ENCODE measurements at regions not wholly inside any gene's neighbourhood (a gene's known extent, or its start where the extent isn't known, plus 50 kb on each side); places are given as distances from the start of the nearest gene placed in this dataset.
A peak's percentile ranks its signal among the peaks of the same experiment; 100 is the strongest.

DNA sequence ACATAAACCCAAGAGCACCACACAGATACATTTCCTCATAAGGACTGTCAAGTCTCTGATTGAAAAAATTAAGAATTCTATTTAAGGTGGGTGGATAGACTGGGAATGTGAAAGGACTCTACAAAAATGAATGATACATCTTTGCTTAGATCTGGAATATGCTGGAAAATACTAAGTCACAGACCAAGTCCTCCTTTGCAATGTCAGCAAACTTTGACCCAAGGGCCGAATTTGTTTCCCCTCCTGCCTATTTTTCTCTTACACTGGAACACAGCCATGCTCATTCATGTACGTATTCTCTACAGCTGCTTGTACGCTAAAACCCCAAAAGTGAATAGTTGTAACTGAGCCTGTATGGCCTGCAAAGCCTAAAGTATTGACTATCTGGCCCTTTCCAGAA is 180.7 kb downstream of the ADSS2 start:
- Histone ChIP-seq H3K27me3 (ENCODE audit: insufficient read depth, low read length) (no peaks in the 10 kb centered on the region), H3K27ac (ENCODE audit: low read depth, low read length) (no peak overlapping the region), H3K4me1 (ENCODE audit: insufficient read depth, low read length) (peaks cover 20% of the 10 kb centered on the region), H3K36me3 (ENCODE audit: insufficient read depth, low read length) (no peaks in the 10 kb centered on the region), H3K79me2 (ENCODE audit: insufficient read depth, low read length) (no peaks in the 10 kb centered on the region), H3K9me3 (ENCODE audit: low read depth, low read length) (no peaks in the 10 kb centered on the region), H3K4me3 (ENCODE audit: insufficient read depth, low read length) (no peak overlapping the region), H2AFZ (ENCODE audit: low read length) (no peak overlapping the region), H3K4me2 (ENCODE audit: insufficient read depth, low read length) (no peak overlapping the region), H4K20me1 (ENCODE audit: insufficient read depth, low read length) (no peaks in the 10 kb centered on the region)
- TF ChIP-seq, protein P1, sequence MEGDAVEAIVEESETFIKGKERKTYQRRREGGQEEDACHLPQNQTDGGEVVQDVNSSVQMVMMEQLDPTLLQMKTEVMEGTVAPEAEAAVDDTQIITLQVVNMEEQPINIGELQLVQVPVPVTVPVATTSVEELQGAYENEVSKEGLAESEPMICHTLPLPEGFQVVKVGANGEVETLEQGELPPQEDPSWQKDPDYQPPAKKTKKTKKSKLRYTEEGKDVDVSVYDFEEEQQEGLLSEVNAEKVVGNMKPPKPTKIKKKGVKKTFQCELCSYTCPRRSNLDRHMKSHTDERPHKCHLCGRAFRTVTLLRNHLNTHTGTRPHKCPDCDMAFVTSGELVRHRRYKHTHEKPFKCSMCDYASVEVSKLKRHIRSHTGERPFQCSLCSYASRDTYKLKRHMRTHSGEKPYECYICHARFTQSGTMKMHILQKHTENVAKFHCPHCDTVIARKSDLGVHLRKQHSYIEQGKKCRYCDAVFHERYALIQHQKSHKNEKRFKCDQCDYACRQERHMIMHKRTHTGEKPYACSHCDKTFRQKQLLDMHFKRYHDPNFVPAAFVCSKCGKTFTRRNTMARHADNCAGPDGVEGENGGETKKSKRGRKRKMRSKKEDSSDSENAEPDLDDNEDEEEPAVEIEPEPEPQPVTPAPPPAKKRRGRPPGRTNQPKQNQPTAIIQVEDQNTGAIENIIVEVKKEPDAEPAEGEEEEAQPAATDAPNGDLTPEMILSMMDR (IDR thresholded peaks at IDR 0.05; ENCODE audit: extremely low read depth, low read depth, low read length), result no peak
- no peak for DNase-seq (ENCODE audit: insufficient read length, low spot score, missing footprints)

DNA sequence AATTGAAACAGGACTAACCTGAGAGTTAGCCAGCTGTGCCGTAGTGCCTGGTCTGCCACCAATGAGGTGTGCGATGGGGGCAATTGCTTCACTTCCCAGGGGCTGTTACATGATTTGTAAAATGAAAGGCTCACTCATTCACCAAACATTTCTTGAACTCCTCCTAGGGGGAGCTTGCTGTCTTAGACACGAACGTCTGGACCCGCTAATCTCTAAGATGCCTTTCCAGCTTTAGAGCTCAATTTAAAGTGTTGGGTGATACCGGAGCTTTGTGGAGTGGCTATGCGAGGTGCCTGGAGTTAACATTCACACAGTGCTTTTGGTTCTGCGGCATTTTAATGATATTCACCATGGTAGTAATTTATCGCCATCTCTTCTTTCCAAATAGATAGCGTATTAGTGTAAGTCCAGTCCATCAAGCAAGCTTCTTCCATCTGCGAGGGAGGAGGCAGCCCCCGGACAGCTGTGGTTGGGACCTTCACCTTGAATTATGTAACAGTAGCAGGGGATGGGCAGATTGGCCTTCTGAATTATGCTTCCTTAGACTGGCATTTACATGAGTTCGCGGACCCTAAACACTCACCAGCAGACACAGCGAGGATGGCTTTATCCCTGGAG is 179.9 kb downstream of the ADSS2 start:
- H3K4me2 ChIP-seq (ENCODE audit: insufficient read depth, low read length), result no peak overlapping the region
- H3K27me3 ChIP-seq (ENCODE audit: insufficient read depth, low read length), result no peaks in the 10 kb centered on the region
- H3K9me3 ChIP-seq (ENCODE audit: low read depth, low read length), result no peaks in the 10 kb centered on the region
- H3K4me1 ChIP-seq (ENCODE audit: insufficient read depth, low read length), result peaks cover 20% of the 10 kb centered on the region
- no peak overlapping the region for H3K4me3 ChIP-seq (ENCODE audit: insufficient read depth, low read length)
- H2AFZ ChIP-seq (ENCODE audit: low read length), result no peak overlapping the region
- H4K20me1 ChIP-seq (ENCODE audit: insufficient read depth, low read length), result no peaks in the 10 kb centered on the region
- no peaks in the 10 kb centered on the region for H3K36me3 ChIP-seq (ENCODE audit: insufficient read depth, low read length)
- TF ChIP-seq, protein P1 (IDR thresholded peaks at IDR 0.05; ENCODE audit: extremely low read depth, low read depth, low read length), result no peak
- H3K79me2 ChIP-seq (ENCODE audit: insufficient read depth, low read length), result no peaks in the 10 kb centered on the region
- DNase-seq (ENCODE audit: insufficient read length, low spot score, missing footprints), result no peak
- H3K27ac ChIP-seq (ENCODE audit: low read depth, low read length), result no peak overlapping the region

DNA sequence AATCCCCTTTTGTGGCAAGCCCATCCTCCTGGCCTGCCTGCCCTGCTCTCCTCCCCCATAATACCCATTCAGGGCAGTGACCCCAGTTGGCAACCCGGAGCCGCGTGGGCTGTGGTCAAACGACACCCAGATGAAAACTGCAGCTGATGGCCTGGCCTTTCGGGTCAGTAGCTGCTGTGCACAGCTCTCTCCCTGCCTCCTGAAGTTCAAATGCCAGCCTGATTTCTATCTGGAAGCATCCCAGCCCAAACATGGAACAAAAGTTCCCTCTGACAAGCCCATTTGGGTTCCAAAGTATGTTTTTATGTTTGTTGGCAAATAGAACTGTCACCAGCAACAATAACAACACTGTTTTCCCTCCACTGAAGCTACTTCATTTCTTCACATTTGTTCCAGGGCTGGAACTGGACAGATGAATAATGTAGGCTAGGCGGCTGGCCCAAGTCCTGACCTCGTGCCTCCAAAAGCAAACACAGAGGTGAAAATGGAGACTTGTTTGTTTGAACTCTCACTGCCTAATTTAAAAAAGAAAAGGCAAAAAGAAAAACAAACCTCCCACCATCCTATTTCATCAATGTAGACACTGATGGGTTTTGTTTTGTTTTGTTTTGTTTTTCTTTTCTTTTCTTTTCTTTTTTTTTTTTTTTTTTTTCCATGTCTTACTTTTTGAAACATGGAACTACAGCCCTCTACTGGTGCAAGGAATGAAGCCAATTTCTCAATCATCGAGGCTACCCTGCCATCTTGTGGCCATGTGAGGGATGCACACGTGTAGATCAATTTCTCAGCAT is 179.0 kb downstream of the ADSS2 start:
- H3K4me1 ChIP-seq (ENCODE audit: insufficient read depth, low read length), result peaks cover 20% of the 10 kb centered on the region
- H3K27me3 ChIP-seq (ENCODE audit: insufficient read depth, low read length), result no peaks in the 10 kb centered on the region
- TF ChIP-seq, protein P1 (IDR thresholded peaks at IDR 0.05; ENCODE audit: extremely low read depth, low read depth, low read length), result peak; percentile 100
- DNase-seq (ENCODE audit: insufficient read length, low spot score, missing footprints), result peak; percentile 79
- H3K9me3 ChIP-seq (ENCODE audit: low read depth, low read length), result no peaks in the 10 kb centered on the region
- H3K4me3 ChIP-seq (ENCODE audit: insufficient read depth, low read length), result peak overlapping the region; percentile 60
- H3K79me2 ChIP-seq (ENCODE audit: insufficient read depth, low read length), result no peaks in the 10 kb centered on the region
- no peaks in the 10 kb centered on the region for H4K20me1 ChIP-seq (ENCODE audit: insufficient read depth, low read length)
- no peaks in the 10 kb centered on the region for H3K36me3 ChIP-seq (ENCODE audit: insufficient read depth, low read length)
- H3K4me2 ChIP-seq (ENCODE audit: insufficient read depth, low read length), result peak overlapping the region; percentile 79
- H3K27ac ChIP-seq (ENCODE audit: low read depth, low read length), result peak overlapping the region; percentile 88
- H2AFZ ChIP-seq (ENCODE audit: low read length), result peak overlapping the region; percentile 62

DNA sequence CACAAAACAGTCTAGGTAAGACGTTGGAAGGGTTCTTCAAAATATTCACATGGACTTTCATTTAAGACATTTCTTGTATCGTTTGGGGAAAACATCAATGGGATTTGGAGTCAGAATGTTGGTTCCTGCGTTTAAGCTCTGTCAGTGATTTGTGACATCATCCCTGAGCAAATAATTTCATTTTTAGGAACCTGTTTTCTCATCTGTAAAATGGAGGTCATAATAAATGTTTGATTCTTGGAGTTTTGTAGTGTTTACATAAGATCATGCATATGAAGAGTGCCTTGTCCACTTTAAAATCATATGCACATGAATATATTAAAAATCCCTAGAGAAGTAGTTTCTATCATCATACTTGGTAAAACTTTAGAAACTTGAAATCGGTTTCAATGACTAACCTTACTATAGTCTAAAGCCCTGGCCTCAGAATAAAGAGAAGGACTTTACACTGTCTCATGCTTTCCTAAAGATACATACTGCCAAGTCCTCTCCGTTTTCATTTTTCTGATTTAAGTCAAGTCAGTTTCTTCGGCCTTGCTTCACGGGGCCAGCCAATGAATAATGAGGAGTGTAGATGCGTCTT is 178.4 kb downstream of the ADSS2 start:
- H3K79me2 ChIP-seq (ENCODE audit: insufficient read depth, low read length), result no peaks in the 10 kb centered on the region
- peak overlapping the region; percentile 62 for H2AFZ ChIP-seq (ENCODE audit: low read length)
- H4K20me1 ChIP-seq (ENCODE audit: insufficient read depth, low read length), result no peaks in the 10 kb centered on the region
- no peak for DNase-seq (ENCODE audit: insufficient read length, low spot score, missing footprints)
- H3K4me3 ChIP-seq (ENCODE audit: insufficient read depth, low read length), result peak overlapping the region; percentile 60
- H3K9me3 ChIP-seq (ENCODE audit: low read depth, low read length), result no peaks in the 10 kb centered on the region
- H3K27me3 ChIP-seq (ENCODE audit: insufficient read depth, low read length), result no peaks in the 10 kb centered on the region
- H3K4me1 ChIP-seq (ENCODE audit: insufficient read depth, low read length), result peaks cover 20% of the 10 kb centered on the region
- peak overlapping the region; percentile 79 for H3K4me2 ChIP-seq (ENCODE audit: insufficient read depth, low read length)
- no peaks in the 10 kb centered on the region for H3K36me3 ChIP-seq (ENCODE audit: insufficient read depth, low read length)
- TF ChIP-seq, protein P1 (IDR thresholded peaks at IDR 0.05; ENCODE audit: extremely low read depth, low read depth, low read length), result no peak
- H3K27ac ChIP-seq (ENCODE audit: low read depth, low read length), result peak overlapping the region; percentile 88

Measured in osteoblast (primary cell).